Prostate gland (tissue), 2 donors: ENCODE measurements at regions not wholly inside any gene's neighbourhood (a gene's known extent, or its start where the extent isn't known, plus 50 kb on each side); places are given as distances from the start of the nearest gene placed in this dataset.

ENCODE experiments used
- POLR2AphosphoS5 ChIP-seq: sonication (generic); formaldehyde crosslinking; IDR thresholded peaks from one replicate; pipeline ENCODE4 v1.6.1; 2017; ENCODE audit warnings: antibody characterized with exemption
- TF ChIP-seq, protein P1 (sequence below), 4 experiments: fragments of 200-600 bp in 2 of 4; fragments of 450-650 bp in 2 of 4; sonication (generic) in 2 of 4; IDR thresholded peaks; 1 replicate in 3 of 4; 2 replicates in 1 of 4; pipeline ENCODE4 v1.5.1; 2016 to 2019; ENCODE audit warnings: antibody characterized with exemption in 4 of 4, mild to moderate bottlenecking in 2 of 4, moderate library complexity in 2 of 4

DNA sequence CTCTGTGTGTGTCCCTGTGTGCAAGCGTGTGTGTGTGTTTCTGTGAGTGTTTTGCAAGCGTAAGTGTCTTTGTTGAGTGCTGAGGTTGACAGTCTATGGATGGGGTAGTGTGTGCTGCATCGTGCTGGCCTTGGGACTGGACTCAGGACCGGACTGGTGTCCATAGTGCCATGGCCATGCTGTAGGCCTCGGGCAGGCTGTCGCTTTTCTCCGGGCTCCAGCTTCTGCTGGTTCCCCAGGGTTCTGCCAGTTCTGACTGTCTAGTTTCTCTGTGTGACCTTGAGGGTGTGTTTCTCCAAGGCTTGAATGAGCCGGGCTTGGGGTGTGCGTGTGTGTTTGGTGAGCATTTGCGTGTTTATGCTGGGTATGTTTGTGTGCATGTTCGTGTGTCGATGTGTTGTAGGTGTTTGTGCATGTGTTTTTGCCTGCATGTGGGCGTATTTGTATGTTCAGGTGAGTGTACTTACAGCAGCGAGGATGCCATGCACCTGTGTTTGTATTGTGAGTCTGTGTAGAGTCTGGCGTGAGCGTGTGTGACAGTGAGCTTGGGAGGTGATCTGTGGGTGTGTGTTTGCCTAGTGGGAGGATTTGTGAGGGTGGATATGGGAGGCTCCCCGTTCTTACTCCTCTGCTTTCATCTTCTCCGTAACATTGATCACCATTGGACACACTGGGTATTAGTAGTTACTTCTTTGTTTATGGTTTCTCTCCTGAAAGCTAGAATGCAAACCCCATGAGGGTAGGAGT is 51.7 kb upstream of the POU3F1 start:
- TF ChIP-seq POLR2AphosphoS5 = no peak
- TF ChIP-seq, protein P1, sequence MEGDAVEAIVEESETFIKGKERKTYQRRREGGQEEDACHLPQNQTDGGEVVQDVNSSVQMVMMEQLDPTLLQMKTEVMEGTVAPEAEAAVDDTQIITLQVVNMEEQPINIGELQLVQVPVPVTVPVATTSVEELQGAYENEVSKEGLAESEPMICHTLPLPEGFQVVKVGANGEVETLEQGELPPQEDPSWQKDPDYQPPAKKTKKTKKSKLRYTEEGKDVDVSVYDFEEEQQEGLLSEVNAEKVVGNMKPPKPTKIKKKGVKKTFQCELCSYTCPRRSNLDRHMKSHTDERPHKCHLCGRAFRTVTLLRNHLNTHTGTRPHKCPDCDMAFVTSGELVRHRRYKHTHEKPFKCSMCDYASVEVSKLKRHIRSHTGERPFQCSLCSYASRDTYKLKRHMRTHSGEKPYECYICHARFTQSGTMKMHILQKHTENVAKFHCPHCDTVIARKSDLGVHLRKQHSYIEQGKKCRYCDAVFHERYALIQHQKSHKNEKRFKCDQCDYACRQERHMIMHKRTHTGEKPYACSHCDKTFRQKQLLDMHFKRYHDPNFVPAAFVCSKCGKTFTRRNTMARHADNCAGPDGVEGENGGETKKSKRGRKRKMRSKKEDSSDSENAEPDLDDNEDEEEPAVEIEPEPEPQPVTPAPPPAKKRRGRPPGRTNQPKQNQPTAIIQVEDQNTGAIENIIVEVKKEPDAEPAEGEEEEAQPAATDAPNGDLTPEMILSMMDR (IDR thresholded peaks at IDR 0.05) = no peak
